H1 (cell line): ENCODE measurements at regions not wholly inside any gene's neighbourhood (a gene's known extent, or its start where the extent isn't known, plus 50 kb on each side); places are given as distances from the start of the nearest gene placed in this dataset.

ENCODE experiments used
- CTCF ChIA-PET: fragments of 300-600 bp; sonication (Branson Sonifier 250); formaldehyde crosslinking; loops from one replicate; lab custom pipeline; 2021; ENCODE audit not compliant: partially characterized antibody; lab: Charles Lee
- POLR2A ChIA-PET: fragments of 300-600 bp; sonication (Branson Sonifier 250); formaldehyde crosslinking; loops from one replicate; lab custom pipeline; 2021; ENCODE audit warnings: inconsistent platforms; ENCODE audit not compliant: partially characterized antibody; lab: Charles Lee
- DNase-seq, 2 experiments: peaks; one replicate each; pipeline versions ENCODE4 v3.0.0 to v3.0.0-alpha.2; 2010 to 2022; ENCODE audit warnings: low spot score in 2 of 2, low read depth in 1 of 2, mixed read lengths in 1 of 2
- FAIRE-seq: peaks from 2 replicates; lab custom pipeline; 2011; peaks lifted over from hg19 to GRCh38; lab: Jason Lieb, UNC
- H2AFZ ChIP-seq: 2 replicates; pipeline ENCODE4 v1.8.1; 2012; ENCODE audit warnings: low read length, inconsistent platforms
- H2AK5ac ChIP-seq: 2 replicates; pipeline ENCODE4 v1.6.1; 2013; ENCODE audit warnings: low read depth, low read length
- H2BK120ac ChIP-seq: replicated peaks from 2 replicates; pipeline ENCODE3; 2013; ENCODE audit warnings: low read depth, low read length, inconsistent platforms
- H2BK12ac ChIP-seq: 2 replicates; pipeline ENCODE4 v1.6.1; 2013; ENCODE audit warnings: low read depth, low read length
- H2BK15ac ChIP-seq: 2 replicates; pipeline ENCODE4 v1.6.1; 2013; ENCODE audit warnings: low read length
- H2BK20ac ChIP-seq: 2 replicates; pipeline ENCODE4 v1.6.1; 2013; ENCODE audit warnings: low read length
- H2BK5ac ChIP-seq: 2 replicates; pipeline ENCODE4 v1.6.1; 2013; ENCODE audit warnings: low read depth, low read length
- H3K14ac ChIP-seq: 2 replicates; pipeline ENCODE4 v1.6.1; 2013; ENCODE audit warnings: inconsistent platforms; ENCODE audit not compliant: insufficient read length
- H3K18ac ChIP-seq: 2 replicates; pipeline ENCODE4 v1.6.1; 2013; ENCODE audit warnings: low read length; ENCODE audit errors: extremely low read depth
- H3K23ac ChIP-seq: 2 replicates; pipeline ENCODE4 v1.6.1; 2013; ENCODE audit warnings: inconsistent platforms; ENCODE audit not compliant: insufficient read length
- H3K23me2 ChIP-seq: 2 replicates; pipeline ENCODE4 v1.6.1; 2013; ENCODE audit warnings: low read depth, low read length
- H3K27ac ChIP-seq: 2 replicates; pipeline ENCODE4 v1.6.1; 2011; ENCODE audit warnings: low read depth, low read length, inconsistent platforms
- H3K27me3 ChIP-seq, 4 experiments: replicated peaks in 1 of 4; 1 replicate in 1 of 4; 2 replicates in 3 of 4; pipeline versions ENCODE4 v1.6.1 to v1.8.1; 2011 to 2013; ENCODE audit warnings: low read length in 3 of 4, mild to moderate bottlenecking in 3 of 4, inconsistent platforms in 2 of 4, mixed read lengths in 2 of 4, moderate library complexity in 1 of 4; ENCODE audit not compliant: control insufficient read depth in 3 of 4, insufficient read depth in 3 of 4; ENCODE audit errors: extremely low read depth in 1 of 4
- H3K36me3 ChIP-seq, 4 experiments: 2 replicates each; pipeline versions ENCODE4 v1.6.1 to v1.8.1; 2011 to 2013; ENCODE audit warnings: mild to moderate bottlenecking in 4 of 4, low read length in 3 of 4, moderate library complexity in 2 of 4, control low read depth in 1 of 4, inconsistent platforms in 1 of 4; ENCODE audit not compliant: insufficient read depth in 4 of 4, control insufficient read depth in 2 of 4
- H3K4ac ChIP-seq: replicated peaks from 2 replicates; pipeline ENCODE3; 2013; ENCODE audit warnings: low read length, low read depth, mixed read lengths, inconsistent platforms; ENCODE audit not compliant: insufficient read length
- H3K4me1 ChIP-seq, 4 experiments: replicated peaks in 1 of 4; 1 replicate in 1 of 4; 2 replicates in 3 of 4; pipeline versions ENCODE4 v1.6.1 to v1.8.1; 2011 to 2013; ENCODE audit warnings: low read length in 3 of 4, inconsistent platforms in 2 of 4, mixed read lengths in 1 of 4; ENCODE audit not compliant: insufficient read depth in 4 of 4, control insufficient read depth in 3 of 4
- H3K4me2 ChIP-seq, 2 experiments: 2 replicates each; pipeline versions ENCODE4 v1.6.1 to v1.8.1; 2011 to 2013; ENCODE audit warnings: low read depth in 2 of 2, low read length in 2 of 2, control low read depth in 1 of 2, inconsistent platforms in 1 of 2, mild to moderate bottlenecking in 1 of 2; ENCODE audit not compliant: insufficient read depth in 1 of 2
- H3K4me3 ChIP-seq, 4 experiments: fragments of 200-600, 300-600 bp in 1 of 4; sonication (generic), shearing (Covaris generic), sonication (Bioruptor Twin) in 1 of 4; 2 replicates each; pipeline versions ENCODE4 v1.5.1 to v1.8.1; 2011 to 2016; ENCODE audit warnings: low read length in 4 of 4, low read depth in 3 of 4, control low read depth in 2 of 4, inconsistent platforms in 2 of 4, mild to moderate bottlenecking in 2 of 4, mixed read lengths in 1 of 4, moderate library complexity in 1 of 4; ENCODE audit not compliant: insufficient read depth in 2 of 4; ENCODE audit errors: extremely low read depth in 1 of 4
- H3K56ac ChIP-seq: replicated peaks from 2 replicates; pipeline ENCODE3; 2013; ENCODE audit warnings: low read depth, mild to moderate bottlenecking, mixed read lengths, low read length, inconsistent platforms; ENCODE audit not compliant: insufficient read length
- H3K79me1 ChIP-seq: 2 replicates; pipeline ENCODE4 v1.6.1; 2013; ENCODE audit warnings: low read depth, low read length, control low read depth
- H3K79me2 ChIP-seq, 2 experiments: 2 replicates each; pipeline versions ENCODE4 v1.6.1 to v1.8.1; 2012 to 2013; ENCODE audit warnings: low read length in 2 of 2, mild to moderate bottlenecking in 2 of 2, inconsistent platforms in 1 of 2; ENCODE audit not compliant: insufficient read depth in 2 of 2, control insufficient read depth in 1 of 2
- H3K9ac ChIP-seq, 4 experiments: replicated peaks in 1 of 4; 1 replicate in 1 of 4; 2 replicates in 3 of 4; pipeline versions ENCODE4 v1.6.1 to v1.8.1; 2011 to 2013; ENCODE audit warnings: low read depth in 3 of 4, low read length in 3 of 4, control low read depth in 2 of 4, mild to moderate bottlenecking in 2 of 4, moderate library complexity in 2 of 4, inconsistent platforms in 1 of 4; ENCODE audit errors: extremely low read depth in 1 of 4
- H3K9me3 ChIP-seq, 2 experiments: 2 replicates each; pipeline versions ENCODE4 v1.6.1 to v1.8.1; 2012 to 2013; ENCODE audit warnings: mild to moderate bottlenecking in 2 of 2, moderate library complexity in 2 of 2, control low read depth in 1 of 2, inconsistent platforms in 1 of 2, low read depth in 1 of 2, low read length in 1 of 2, mixed read lengths in 1 of 2; ENCODE audit not compliant: insufficient read depth in 2 of 2
- H4K20me1 ChIP-seq, 2 experiments: replicated peaks in 1 of 2; 2 replicates each; pipeline versions ENCODE3 to v1.8.1; 2011 to 2013; ENCODE audit warnings: inconsistent platforms in 2 of 2, low read length in 2 of 2, mild to moderate bottlenecking in 1 of 2; ENCODE audit not compliant: insufficient read depth in 2 of 2, control insufficient read depth in 1 of 2
- H4K5ac ChIP-seq: 2 replicates; pipeline ENCODE4 v1.6.1; 2013; ENCODE audit warnings: low read length, low read depth, mixed read lengths, inconsistent platforms; ENCODE audit not compliant: insufficient read length
- H4K8ac ChIP-seq: 2 replicates; pipeline ENCODE4 v1.8.0; 2013; ENCODE audit warnings: mild to moderate bottlenecking, moderate library complexity, low read length, inconsistent platforms; ENCODE audit not compliant: insufficient read depth; ENCODE audit errors: extremely low read depth
- H4K91ac ChIP-seq: replicated peaks from 2 replicates; pipeline ENCODE3; 2013; ENCODE audit warnings: low read length, mixed read lengths, inconsistent platforms; ENCODE audit not compliant: insufficient read length
- GABPA ChIP-seq: IDR thresholded peaks from 2 replicates; pipeline ENCODE4 v1.6.1; 2011; ENCODE audit warnings: mild to moderate bottlenecking, low read length, moderate library complexity, borderline replicate concordance; ENCODE audit not compliant: insufficient read depth
- WGBS, 2 experiments: shearing (Covaris generic) in 1 of 2; methylation state at CpG; one replicate each; pipeline versions ENCODE4 v1.1.6 to v1.1.7; 2013 to 2015; ENCODE audit warnings: low lambda C conversion rate in 2 of 2, mixed read lengths in 2 of 2, inconsistent platforms in 1 of 2, low coverage in 1 of 2, missing lambda C conversion rate in 1 of 2; ENCODE audit not compliant: insufficient replicate concordance in 2 of 2, insufficient coverage in 1 of 2, insufficient read length in 1 of 2; ENCODE audit errors: extremely low coverage in 1 of 2, missing lambda C conversion rate in 1 of 2; 5-methylcytosine and 5-hydroxymethylcytosine counted together

GRCh38 chr11:110857892-110858546, 145.8 kb upstream of the ARHGAP20 start:
- H3K27me3 ChIP-seq, result no peaks in the 10 kb centered on the region
- H2AK5ac ChIP-seq, result no peak overlapping the region
- H3K4ac ChIP-seq, result no peak overlapping the region
- H2BK120ac ChIP-seq, result no peak overlapping the region
- H3K79me1 ChIP-seq, result no peaks in the 10 kb centered on the region
- TF ChIP-seq GABPA, result no peak
- H3K4me3 ChIP-seq, result no peak overlapping the region
- no peak overlapping the region for H3K9ac ChIP-seq
- H3K79me2 ChIP-seq, result no peaks in the 10 kb centered on the region
- H2AFZ ChIP-seq, result no peak overlapping the region
- no peaks in the 10 kb centered on the region for H3K36me3 ChIP-seq
- CTCF ChIA-PET, result interaction anchor here (0.7 kb wide), 1 partner anchor 25 kb away, joined by 3 read pairs; no protein-coding TSS in a partner anchor
- no peak overlapping the region for H2BK20ac ChIP-seq
- no peak overlapping the region for H4K5ac ChIP-seq
- POLR2A ChIA-PET, result no interaction called here
- no peak overlapping the region for H3K27ac ChIP-seq
- H2BK5ac ChIP-seq, result no peak overlapping the region
- H3K4me2 ChIP-seq, result no peak overlapping the region
- H3K23ac ChIP-seq, result no peak overlapping the region
- H2BK15ac ChIP-seq, result no peak overlapping the region
- no peak overlapping the region for H2BK12ac ChIP-seq
- no peak for DNase-seq
- H3K18ac ChIP-seq, result no peak overlapping the region
- H3K14ac ChIP-seq, result no peak overlapping the region
- H3K56ac ChIP-seq, result no peak overlapping the region
- H3K9me3 ChIP-seq, result no peaks in the 10 kb centered on the region
- H4K8ac ChIP-seq, result no peak overlapping the region
- H4K91ac ChIP-seq, result no peak overlapping the region
- no peak for FAIRE-seq
- 92% methylated on average over 4 of the region's 4 CpGs; no CpG with 5 or more reads in 1 of the 2 experiments for WGBS, 2 experiments
- no peaks in the 10 kb centered on the region for H4K20me1 ChIP-seq
- no peaks in the 10 kb centered on the region for H3K4me1 ChIP-seq
- no peaks in the 10 kb centered on the region for H3K23me2 ChIP-seq
